NCI-H2081 treated with DMSO at 0.1 percent for 48 hours (cell line): ENCODE measurements at regions not wholly inside any gene's neighbourhood (a gene's known extent, or its start where the extent isn't known, plus 50 kb on each side); places are given as distances from the start of the nearest gene placed in this dataset.
"Not testable (repeated sequence)": the region's sequence is repeated elsewhere in the genome, so short reads cannot be mapped to it uniquely, and the experiment has no call there.

Experiments used
- DNase-seq: peaks from one replicate; lab custom pipeline; 2025; lab: John Stamatoyannopoulos, UW

GRCh38 chrX:40245488-40246071 lies 147.8 kb upstream of the BCOR start:
- no peak for DNase-seq

- DNase-seq = no peak
Observed at GRCh38 chrX:40244980-40245379, 147.2 kb upstream of the BCOR start.

GRCh38 chrX:40243755-40244515 lies 146.2 kb upstream of the BCOR start:
- DNase-seq = no peak

DNA sequence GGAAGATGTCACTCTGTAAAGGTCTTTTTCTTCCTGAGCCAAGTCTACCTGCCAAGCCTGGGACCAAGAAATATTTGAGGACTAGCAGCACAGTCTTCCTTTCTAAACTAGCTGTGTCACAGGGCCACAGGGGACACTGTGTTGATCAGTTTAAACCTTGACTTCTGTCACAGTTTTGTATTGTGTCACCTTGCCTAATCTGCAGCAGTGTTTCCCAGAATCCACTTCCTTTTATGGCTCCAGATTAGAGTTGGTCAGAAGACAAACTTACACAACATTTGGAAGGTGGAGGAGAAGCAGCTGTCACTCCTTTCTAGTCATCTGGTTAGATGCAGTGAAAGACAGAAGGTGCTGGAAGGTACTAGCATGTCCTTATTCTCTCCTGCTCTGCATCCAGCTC lies 143.1 kb upstream of the BCOR start:
- no peak for DNase-seq

DNA sequence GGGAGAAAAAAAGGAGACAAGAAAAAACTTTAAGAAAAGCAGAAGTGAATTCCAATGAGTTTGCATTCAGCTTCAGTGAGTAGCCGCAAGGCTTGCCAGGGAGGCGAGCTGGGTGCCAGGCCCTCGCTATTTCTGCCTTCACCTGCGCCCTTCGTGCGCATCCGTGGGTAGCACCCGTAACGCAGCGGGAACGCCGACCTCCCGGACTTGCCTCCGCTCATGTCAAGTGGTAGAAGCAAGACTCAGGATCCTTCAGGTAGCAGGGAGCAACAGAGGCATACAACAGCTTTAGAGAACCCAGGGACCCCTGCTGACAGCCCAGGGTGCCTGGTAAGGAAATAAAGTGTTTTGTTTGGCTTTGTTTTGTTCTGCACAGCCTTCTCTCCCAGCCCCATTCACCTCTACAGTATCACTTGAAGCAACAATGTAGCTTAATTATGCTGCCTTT lies 140.0 kb upstream of the BCOR start:
- DNase-seq = no peak

DNA sequence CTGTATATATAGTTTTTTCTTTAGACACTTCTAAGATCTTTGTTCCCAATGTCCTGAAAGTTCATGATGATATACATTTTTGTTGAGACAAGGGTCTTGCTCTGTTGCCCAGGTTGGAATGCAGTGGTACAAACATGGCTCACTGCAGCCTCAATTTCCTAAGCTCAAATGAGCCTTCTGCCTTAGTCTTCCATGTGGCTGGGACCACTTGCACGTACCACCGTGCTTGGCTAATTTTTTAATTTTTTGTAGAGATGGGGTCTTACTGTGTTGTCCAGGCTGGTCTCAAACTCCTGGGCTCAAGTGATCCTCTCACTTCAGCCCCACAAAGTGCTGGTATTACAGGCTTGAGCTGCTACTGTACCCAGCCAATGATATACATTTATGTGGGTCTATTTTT lies 132.9 kb upstream of the BCOR start:
- no peak for DNase-seq

DNA sequence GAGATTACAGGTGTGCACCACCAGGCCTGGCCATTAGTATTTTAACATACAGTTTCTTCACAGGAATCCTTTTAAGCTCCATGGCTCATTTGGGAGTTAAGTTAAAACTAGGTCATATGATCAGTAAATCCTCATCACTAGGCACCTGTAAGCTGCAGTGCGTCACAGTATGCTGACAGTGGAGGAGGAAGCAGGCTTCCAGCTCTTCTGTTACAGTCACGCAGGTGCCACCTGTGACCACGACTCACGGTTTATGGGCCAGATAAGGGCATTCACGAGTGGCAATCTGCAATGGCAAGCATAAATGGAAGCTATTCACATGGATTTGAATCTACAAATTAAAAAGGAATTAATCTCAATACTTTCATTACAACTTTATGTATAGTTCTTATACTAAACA lies 129.4 kb upstream of the BCOR start:
- no peak for DNase-seq

- no peak for DNase-seq
Observed at GRCh38 chrX:40224658-40225057, 126.9 kb upstream of the BCOR start.

DNA sequence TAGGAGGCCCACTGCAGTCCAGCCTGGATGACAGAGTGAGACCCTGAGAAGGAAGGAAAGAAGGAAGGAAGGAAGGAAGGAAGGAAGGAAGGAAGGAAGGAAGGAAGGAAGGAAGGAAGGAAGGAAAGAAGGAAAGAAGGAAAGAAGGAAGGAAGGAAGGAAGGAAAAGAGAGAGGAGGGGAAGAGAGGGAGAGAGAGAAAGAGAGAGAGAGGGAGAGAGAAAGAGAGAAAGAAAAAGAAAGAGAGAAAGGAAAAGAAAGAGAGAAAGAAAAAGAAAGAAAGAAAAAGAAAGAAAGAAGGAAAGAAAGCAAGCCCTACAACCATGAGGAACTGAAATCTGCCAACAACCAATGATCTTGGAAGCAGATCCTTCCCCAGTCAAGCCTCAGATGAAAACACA lies 124.9 kb upstream of the BCOR start:
- DNase-seq = not testable (repeated sequence)

DNA sequence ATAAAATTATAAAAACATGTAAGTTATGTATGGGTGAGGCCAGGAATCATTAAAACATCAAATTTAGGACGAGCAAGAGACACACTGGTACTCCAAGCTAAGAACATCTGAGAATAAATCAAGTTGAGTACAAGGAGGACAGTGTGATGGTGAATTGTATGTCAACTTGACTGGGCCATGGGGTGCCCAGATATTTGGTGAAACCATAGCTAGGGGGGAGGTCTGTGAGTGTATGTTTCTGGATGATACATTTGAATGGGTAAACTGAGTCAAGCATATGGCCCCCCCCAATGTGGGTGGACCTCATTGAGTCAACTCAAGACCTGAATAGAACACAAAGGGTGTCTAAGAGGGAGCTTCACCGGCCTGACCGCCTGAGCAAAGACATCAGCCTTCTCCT lies 115.3 kb upstream of the BCOR start:
- no peak for DNase-seq

DNA sequence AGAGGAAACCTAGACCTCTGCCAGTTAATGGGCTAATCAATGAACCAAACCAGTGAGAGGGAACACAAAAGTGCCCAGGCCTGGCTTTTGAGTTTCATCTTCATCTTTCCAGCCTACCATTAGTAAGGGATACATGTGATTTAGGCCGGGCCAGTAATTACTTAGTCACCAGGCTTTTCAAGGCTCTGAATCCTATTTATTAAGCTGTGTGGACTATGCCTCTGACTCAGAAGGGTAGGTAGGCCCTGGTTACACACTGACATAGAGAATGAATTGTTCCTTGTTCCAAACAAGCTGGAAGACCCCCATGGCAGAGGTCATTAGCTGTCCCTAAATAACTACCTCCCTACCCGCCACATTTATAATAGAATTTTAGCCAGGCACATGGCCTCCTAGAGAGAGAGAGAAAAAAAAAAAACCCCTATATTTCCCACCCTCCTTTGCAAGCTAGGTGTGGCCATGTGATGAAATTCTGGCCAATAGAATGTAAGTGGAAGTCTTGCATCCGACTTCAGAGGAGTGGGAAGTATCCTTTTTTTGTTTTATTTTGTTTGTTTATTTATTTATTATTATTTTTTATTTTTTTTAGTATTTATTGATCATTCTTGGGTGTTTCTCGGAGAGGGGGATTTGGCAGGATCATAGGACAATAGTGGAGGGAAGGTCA lies 112.3 kb upstream of the BCOR start:
- no peak for DNase-seq

- DNase-seq = no peak
Observed at GRCh38 chrX:40207626-40208025, 109.9 kb upstream of the BCOR start.

GRCh38 chrX:40205471-40205870 lies 107.7 kb upstream of the BCOR start:
- DNase-seq = no peak

DNA sequence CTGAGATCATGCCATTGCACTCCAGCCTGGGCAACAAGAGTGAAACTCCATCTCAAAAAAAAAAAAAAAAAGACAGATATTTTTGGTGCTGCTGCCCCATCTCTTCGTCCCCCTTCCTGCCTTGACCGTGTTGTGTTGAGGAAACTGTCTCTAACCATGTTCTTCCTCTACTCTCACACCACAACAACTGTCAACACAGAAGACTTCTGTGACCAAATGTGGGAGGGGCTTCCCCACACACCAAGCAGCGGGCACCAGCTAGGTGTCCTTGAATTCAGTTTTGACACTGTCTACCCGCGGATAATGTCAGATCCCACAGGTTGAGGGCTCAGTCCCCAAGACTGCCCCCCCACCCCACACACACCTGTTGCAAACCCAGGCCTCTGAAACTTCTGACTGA lies 104.7 kb upstream of the BCOR start:
- DNase-seq = no peak

GRCh38 chrX:40201329-40201885 lies 103.6 kb upstream of the BCOR start:
- no peak for DNase-seq

GRCh38 chrX:40199704-40200103 lies 101.9 kb upstream of the BCOR start:
- no peak for DNase-seq

- DNase-seq = no peak
Observed at GRCh38 chrX:40197071-40197470, 99.3 kb upstream of the BCOR start.

- no peak for DNase-seq
Observed at GRCh38 chrX:40195368-40195767, 97.6 kb upstream of the BCOR start.

DNA sequence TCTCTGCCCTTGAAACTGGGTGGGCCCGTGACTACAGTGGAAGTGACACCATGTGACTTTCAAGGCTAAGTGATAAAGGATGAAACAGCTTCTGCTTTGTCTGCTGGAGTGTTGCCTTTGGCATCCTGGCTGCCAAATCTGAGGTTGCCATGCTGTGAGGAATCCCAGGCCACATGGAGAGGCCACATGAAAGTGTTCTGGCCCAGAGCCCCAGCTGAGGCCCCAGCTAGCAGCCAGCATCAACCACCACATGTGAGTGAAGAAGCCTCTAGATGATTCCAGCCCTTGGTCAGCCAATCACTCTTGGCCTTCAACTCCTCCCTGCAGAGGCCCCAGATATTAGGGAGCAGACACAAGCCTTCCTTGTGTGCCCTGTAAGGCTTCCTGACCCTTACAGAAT lies 94.4 kb upstream of the BCOR start:
- DNase-seq = no peak

DNA sequence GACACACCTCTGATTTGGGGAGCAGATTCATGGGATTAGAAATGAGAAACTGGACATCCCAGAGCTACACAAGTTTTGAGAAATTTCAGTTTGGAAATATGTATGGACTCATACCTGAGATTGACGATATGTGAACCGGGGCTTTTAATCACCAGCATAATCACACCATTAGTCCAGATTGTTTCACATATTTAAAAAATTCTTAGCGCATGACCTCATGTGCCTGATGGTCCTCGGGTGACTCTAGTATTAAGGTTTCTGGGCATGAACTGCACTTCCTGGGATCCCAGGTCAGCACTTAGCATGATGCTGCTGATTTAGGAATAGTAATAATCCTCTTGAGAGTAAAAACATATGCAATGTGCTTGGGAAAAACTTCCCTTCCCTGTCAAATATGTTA lies 91.9 kb upstream of the BCOR start:
- DNase-seq = no peak

DNA sequence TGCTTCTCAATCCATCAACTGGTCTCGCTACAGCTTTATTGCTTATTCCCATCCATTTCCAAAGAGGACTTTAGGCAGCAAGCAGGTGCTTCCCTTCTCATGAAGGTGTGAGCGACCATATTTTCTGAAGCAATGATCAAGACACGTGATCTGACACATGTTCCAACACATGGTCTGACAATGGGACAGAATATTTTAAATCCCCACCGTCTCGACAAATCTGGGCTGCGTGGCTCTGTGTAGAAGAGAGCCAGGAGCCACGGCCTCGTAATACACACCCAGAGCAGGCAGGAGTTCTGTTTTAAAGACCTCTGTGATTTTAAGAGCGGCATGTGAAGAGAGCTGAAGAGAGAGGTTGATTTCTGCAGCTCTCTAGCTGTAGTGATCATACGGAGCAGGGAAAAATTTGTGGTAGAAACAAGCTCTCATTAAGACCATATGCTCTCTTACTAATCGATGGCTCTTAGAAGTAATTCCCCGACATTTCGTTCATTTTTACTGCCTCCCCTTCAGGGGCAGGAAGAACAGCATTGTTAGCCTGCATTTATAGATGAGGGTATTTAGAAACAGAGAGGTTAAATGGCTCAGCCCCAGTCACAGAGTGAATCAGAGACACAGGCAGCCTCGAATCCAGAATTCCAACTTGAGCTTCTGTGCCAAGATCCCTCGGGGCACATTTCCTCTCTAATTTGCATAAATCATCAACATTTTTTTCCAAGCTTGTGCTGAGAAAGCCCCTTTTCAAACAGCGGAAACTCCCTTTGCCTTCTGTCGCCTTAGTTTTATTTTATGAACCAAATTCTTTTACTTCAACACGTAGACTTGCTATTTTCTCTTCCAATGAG lies 91.0 kb upstream of the BCOR start:
- no peak for DNase-seq

GRCh38 chrX:40184968-40185367 lies 87.2 kb upstream of the BCOR start:
- no peak for DNase-seq
